ENCODE measurements at regions not wholly inside any gene's neighbourhood (a gene's known extent, or its start where the extent isn't known, plus 50 kb on each side); places are given as distances from the start of the nearest gene placed in this dataset.

- H2BK5ac ChIP-seq (ENCODE audit: low read depth, low read length): no peak overlapping the region
- no peak overlapping the region for H3K4me2 ChIP-seq (ENCODE audit: insufficient read depth in 1 of 2, low read depth in 2 of 2, low read length in 2 of 2)
- no peak overlapping the region for H3K23ac ChIP-seq (ENCODE audit: insufficient read length)
- H3K4ac ChIP-seq (replicated peaks; ENCODE audit: insufficient read length, low read depth, low read length): no peak overlapping the region
- ChIA-PET CTCF (ENCODE audit: partially characterized antibody) (interaction anchor here (0.6 to 1.7 kb wide), 2 partner anchors 230 to 286 kb away, joined by 3 read pairs; no protein-coding TSS in a partner anchor), POLR2A (ENCODE audit: partially characterized antibody) (no interaction called here)
- no peak overlapping the region for H3K27ac ChIP-seq (ENCODE audit: low read depth, low read length)
- no peaks in the 10 kb centered on the region for H3K27me3 ChIP-seq (replicated peaks in 1 of 4; ENCODE audit: control insufficient read depth in 3 of 4, extremely low read depth in 1 of 4, insufficient read depth in 3 of 4, low read length in 3 of 4)
- H3K9ac ChIP-seq (replicated peaks in 1 of 4; ENCODE audit: extremely low read depth in 1 of 4, low read depth in 3 of 4, low read length in 3 of 4): no peak overlapping the region; a peak in 1 of 7 replicates
- no peak overlapping the region for H2BK120ac ChIP-seq (replicated peaks; ENCODE audit: low read depth, low read length)
- no peaks in the 10 kb centered on the region for H3K23me2 ChIP-seq (ENCODE audit: low read depth, low read length)
- no peak overlapping the region for H2AFZ ChIP-seq (ENCODE audit: low read length)
- H4K91ac ChIP-seq (replicated peaks; ENCODE audit: insufficient read length, low read length): no peak overlapping the region
- WGBS, 2 experiments (ENCODE audit: extremely low coverage in 1 of 2, insufficient coverage in 1 of 2, insufficient read length in 1 of 2, insufficient replicate concordance in 2 of 2, low coverage in 1 of 2, low lambda C conversion rate in 2 of 2, missing lambda C conversion rate in 1 of 2): 83% methylated on average over 7 of the region's 7 CpGs; no CpG with 5 or more reads in 1 of the 2 experiments
- H4K5ac ChIP-seq (ENCODE audit: insufficient read length, low read depth, low read length): no peak overlapping the region
- H3K9me3 ChIP-seq (ENCODE audit: insufficient read depth in 2 of 2, low read depth in 1 of 2, low read length in 1 of 2): no peaks in the 10 kb centered on the region
- H3K4me3 ChIP-seq (ENCODE audit: extremely low read depth in 1 of 4, insufficient read depth in 2 of 4, low read depth in 3 of 4, low read length in 4 of 4): no peak overlapping the region
- DNase-seq (ENCODE audit: low read depth in 1 of 2, low spot score in 2 of 2): no peak
- no peaks in the 10 kb centered on the region for H3K36me3 ChIP-seq (ENCODE audit: control insufficient read depth in 2 of 4, insufficient read depth in 4 of 4, low read length in 3 of 4)
- H2BK12ac ChIP-seq (ENCODE audit: low read depth, low read length): no peak overlapping the region
- FAIRE-seq: no peak
- H3K18ac ChIP-seq (ENCODE audit: extremely low read depth, low read length): no peak overlapping the region
- H3K79me2 ChIP-seq (ENCODE audit: control insufficient read depth in 1 of 2, insufficient read depth in 2 of 2, low read length in 2 of 2): no peaks in the 10 kb centered on the region
- no peak overlapping the region for H4K8ac ChIP-seq (ENCODE audit: extremely low read depth, insufficient read depth, low read length)
- H2BK15ac ChIP-seq (ENCODE audit: low read length): no peak overlapping the region
- H2BK20ac ChIP-seq (ENCODE audit: low read length): no peak overlapping the region
- no peak overlapping the region for H3K56ac ChIP-seq (replicated peaks; ENCODE audit: insufficient read length, low read depth, low read length)
- H3K4me1 ChIP-seq (replicated peaks in 1 of 4; ENCODE audit: control insufficient read depth in 3 of 4, insufficient read depth in 4 of 4, low read length in 3 of 4): no peaks in the 10 kb centered on the region
- no peaks in the 10 kb centered on the region for H3K79me1 ChIP-seq (ENCODE audit: low read depth, low read length)
- no peak overlapping the region for H3K14ac ChIP-seq (ENCODE audit: insufficient read length)
- H4K20me1 ChIP-seq (replicated peaks in 1 of 2; ENCODE audit: control insufficient read depth in 1 of 2, insufficient read depth in 2 of 2, low read length in 2 of 2): no peaks in the 10 kb centered on the region
- H2AK5ac ChIP-seq (ENCODE audit: low read depth, low read length): no peak overlapping the region
- TF ChIP-seq NRF1 (IDR thresholded peaks at IDR 0.05; ENCODE audit: low read depth, low read length): no peak
- no peak for TF ChIP-seq PHF8 (conservative IDR thresholded peaks at IDR 0.05; ENCODE audit: low read depth, low read length)
- no peak for TF ChIP-seq GTF2F1 (IDR thresholded peaks at IDR 0.05; ENCODE audit: borderline replicate concordance, low read depth, low read length)
- TF ChIP-seq BRCA1 (IDR thresholded peaks at IDR 0.05; ENCODE audit: low read depth, low read length): no peak
- TF ChIP-seq KDM1A (IDR thresholded peaks at IDR 0.05; ENCODE audit: borderline replicate concordance, low read length): no peak
- no peak for TF ChIP-seq CTBP2 (IDR thresholded peaks at IDR 0.05; ENCODE audit: borderline replicate concordance, insufficient read depth, insufficient read length, low read length)
- TF ChIP-seq POU5F1 (IDR thresholded peaks at IDR 0.05; ENCODE audit: low read depth, low read length): no peak
- no peak for TF ChIP-seq USF2 (IDR thresholded peaks at IDR 0.05; ENCODE audit: low read length)
- TF ChIP-seq SP2 (IDR thresholded peaks at IDR 0.05; ENCODE audit: low read length): no peak
- no peak for TF ChIP-seq SIRT6 (IDR thresholded peaks at IDR 0.05; ENCODE audit: low read length)
- no peak for TF ChIP-seq TAF7 (optimal IDR thresholded peaks at IDR 0.05; ENCODE audit: borderline replicate concordance, low read depth, low read length)
- no peak for TF ChIP-seq POLR2A (IDR thresholded peaks at IDR 0.05; ENCODE audit: control extremely low read depth in 1 of 2, low read depth in 2 of 2, low read length in 2 of 2)
- TF ChIP-seq RBBP5 (IDR thresholded peaks at IDR 0.05; ENCODE audit: borderline replicate concordance, low read depth, low read length): no peak
- TF ChIP-seq HDAC2 (IDR thresholded peaks at IDR 0.05; ENCODE audit: borderline replicate concordance in 1 of 2, low read depth in 2 of 2, low read length in 2 of 2): no peak
Observed at GRCh38 chr5:8157320-8157822, 288.4 kb downstream of the MTRR start.

Measured in H1 (cell line).